ENCODE measurements at regions not wholly inside any gene's neighbourhood (a gene's known extent, or its start where the extent isn't known, plus 50 kb on each side); places are given as distances from the start of the nearest gene placed in this dataset.
A peak's percentile ranks its signal among the peaks of the same experiment; 100 is the strongest.

GRCh38 chr13:73702419-73703071, 431.7 kb downstream of the KLF12 start:
- in situ Hi-C loops (cut with HindIII; ENCODE audit: low pct_unique_long_range_greater_than_20kb, low sequenced_read_pairs) = no loop called here
- DNase-seq (ENCODE audit: low read depth, low spot score) = no peak

GRCh38 chr13:73701160-73701559, 433.0 kb downstream of the KLF12 start:
- in situ Hi-C loops (cut with HindIII; ENCODE audit: low pct_unique_long_range_greater_than_20kb, low sequenced_read_pairs) = no loop called here
- DNase-seq (ENCODE audit: low read depth, low spot score) = no peak

- DNase-seq (ENCODE audit: low read depth, low spot score) = no peak
- in situ Hi-C loops (cut with HindIII; ENCODE audit: low pct_unique_long_range_greater_than_20kb, low sequenced_read_pairs) = no loop called here
Observed at GRCh38 chr13:73698859-73699258, 435.3 kb downstream of the KLF12 start.

GRCh38 chr13:73697166-73697565, 437.0 kb downstream of the KLF12 start:
- in situ Hi-C loops (cut with HindIII; ENCODE audit: low pct_unique_long_range_greater_than_20kb, low sequenced_read_pairs) = no loop called here
- peak; percentile 55 for DNase-seq (ENCODE audit: low read depth, low spot score)

- in situ Hi-C loops (cut with HindIII; ENCODE audit: low pct_unique_long_range_greater_than_20kb, low sequenced_read_pairs) = no loop called here
- no peak for DNase-seq (ENCODE audit: low read depth, low spot score)
Observed at GRCh38 chr13:73696713-73697112, 437.5 kb downstream of the KLF12 start.

GRCh38 chr13:73696271-73696670, 437.9 kb downstream of the KLF12 start:
- in situ Hi-C loops (cut with HindIII; ENCODE audit: low pct_unique_long_range_greater_than_20kb, low sequenced_read_pairs) = no loop called here
- DNase-seq (ENCODE audit: low read depth, low spot score) = no peak

GRCh38 chr13:73695325-73695724, 438.9 kb downstream of the KLF12 start:
- in situ Hi-C loops (cut with HindIII; ENCODE audit: low pct_unique_long_range_greater_than_20kb, low sequenced_read_pairs) = no loop called here
- no peak for DNase-seq (ENCODE audit: low read depth, low spot score)

GRCh38 chr13:73693215-73693614, 441.0 kb downstream of the KLF12 start:
- in situ Hi-C loops (cut with HindIII; ENCODE audit: low pct_unique_long_range_greater_than_20kb, low sequenced_read_pairs) = no loop called here
- DNase-seq (ENCODE audit: low read depth, low spot score) = no peak

- in situ Hi-C loops (cut with HindIII; ENCODE audit: low pct_unique_long_range_greater_than_20kb, low sequenced_read_pairs) = no loop called here
- peak; percentile 55 for DNase-seq (ENCODE audit: low read depth, low spot score)
Observed at GRCh38 chr13:73691891-73692290, 442.3 kb downstream of the KLF12 start.

GRCh38 chr13:73687929-73688328, 446.3 kb downstream of the KLF12 start:
- DNase-seq (ENCODE audit: low read depth, low spot score) = no peak
- in situ Hi-C loops (cut with HindIII; ENCODE audit: low pct_unique_long_range_greater_than_20kb, low sequenced_read_pairs) = no loop called here

- no peak for DNase-seq (ENCODE audit: low read depth, low spot score)
- in situ Hi-C loops (cut with HindIII; ENCODE audit: low pct_unique_long_range_greater_than_20kb, low sequenced_read_pairs) = no loop called here
Observed at GRCh38 chr13:73687087-73687486, 447.1 kb downstream of the KLF12 start.

GRCh38 chr13:73684750-73685149, 449.5 kb downstream of the KLF12 start:
- DNase-seq (ENCODE audit: low read depth, low spot score) = no peak
- in situ Hi-C loops (cut with HindIII; ENCODE audit: low pct_unique_long_range_greater_than_20kb, low sequenced_read_pairs) = no loop called here

GRCh38 chr13:73684286-73684685, 449.9 kb downstream of the KLF12 start:
- peak; percentile 63 for DNase-seq (ENCODE audit: low read depth, low spot score)
- in situ Hi-C loops (cut with HindIII; ENCODE audit: low pct_unique_long_range_greater_than_20kb, low sequenced_read_pairs) = no loop called here

- in situ Hi-C loops (cut with HindIII; ENCODE audit: low pct_unique_long_range_greater_than_20kb, low sequenced_read_pairs) = no loop called here
Observed at GRCh38 chr13:73683746-73684145, 450.5 kb downstream of the KLF12 start.

GRCh38 chr13:73681779-73682178, 452.4 kb downstream of the KLF12 start:
- DNase-seq (ENCODE audit: low read depth, low spot score) = no peak
- in situ Hi-C loops (cut with HindIII; ENCODE audit: low pct_unique_long_range_greater_than_20kb, low sequenced_read_pairs) = no loop called here

More at GRCh38 chr13:73683746-73684145, 450.5 kb downstream of the KLF12 start:
- DNase-seq (ENCODE audit: low read depth, low spot score) = peak; percentile 96

- in situ Hi-C loops (cut with HindIII; ENCODE audit: low pct_unique_long_range_greater_than_20kb, low sequenced_read_pairs) = no loop called here
- DNase-seq (ENCODE audit: low read depth, low spot score) = no peak
Observed at GRCh38 chr13:73681015-73681414, 453.2 kb downstream of the KLF12 start.

GRCh38 chr13:73677048-73677601, 457.1 kb downstream of the KLF12 start:
- in situ Hi-C loops (cut with HindIII; ENCODE audit: low pct_unique_long_range_greater_than_20kb, low sequenced_read_pairs) = no loop called here
- DNase-seq (ENCODE audit: low read depth, low spot score) = peak; percentile 96

GRCh38 chr13:73676550-73677047, 457.6 kb downstream of the KLF12 start:
- in situ Hi-C loops (cut with HindIII; ENCODE audit: low pct_unique_long_range_greater_than_20kb, low sequenced_read_pairs) = no loop called here
- DNase-seq (ENCODE audit: low read depth, low spot score) = peak; percentile 9

- in situ Hi-C loops (cut with HindIII; ENCODE audit: low pct_unique_long_range_greater_than_20kb, low sequenced_read_pairs) = no loop called here
- no peak for DNase-seq (ENCODE audit: low read depth, low spot score)
Observed at GRCh38 chr13:73675821-73676220, 458.4 kb downstream of the KLF12 start.
